ENCODE measurements at regions not wholly inside any gene's neighbourhood (a gene's known extent, or its start where the extent isn't known, plus 50 kb on each side); places are given as distances from the start of the nearest gene placed in this dataset.

DNA sequence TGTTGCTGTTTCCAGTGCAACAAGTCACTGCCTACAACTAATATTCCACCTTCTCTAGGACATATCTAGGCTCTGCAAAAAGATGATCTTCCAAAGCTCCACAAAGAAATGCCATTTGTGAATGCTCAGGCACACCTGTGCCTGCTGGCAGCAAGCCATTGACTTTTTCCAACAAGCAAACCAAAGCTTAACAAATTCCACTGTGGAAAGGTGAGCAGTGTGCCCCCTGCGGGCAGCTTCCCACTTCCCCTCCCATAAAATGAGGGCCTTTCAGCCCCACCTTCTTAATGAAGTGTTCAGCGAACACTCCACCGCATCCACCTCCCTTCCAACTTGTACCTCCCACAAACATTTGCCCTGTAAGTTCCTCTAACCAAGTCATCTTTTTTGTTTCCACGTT, 157.5 kb upstream of the SLC24A5 start:
- H3K14ac ChIP-seq (ENCODE audit: insufficient read length) = no peak overlapping the region
- no peak overlapping the region for H3K23ac ChIP-seq (ENCODE audit: insufficient read length)
- H3K23me2 ChIP-seq (ENCODE audit: low read depth, low read length) = no peaks in the 10 kb centered on the region
- FAIRE-seq (no peak), DNase-seq (ENCODE audit: low read depth in 1 of 2, low spot score in 2 of 2) (no peak)
- ChIA-PET POLR2A (ENCODE audit: partially characterized antibody) (no interaction called here), CTCF (ENCODE audit: partially characterized antibody) (interaction anchor here (0.7 to 1.4 kb wide), 5 partner anchors 11 to 246 kb away, joined by 3 to 4 read pairs (median 3); partner anchors contain the start of gene SEMA6D)
- H3K9me3 ChIP-seq (ENCODE audit: insufficient read depth in 2 of 2, low read depth in 1 of 2, low read length in 1 of 2) = no peaks in the 10 kb centered on the region
- no peak overlapping the region for H2BK20ac ChIP-seq (ENCODE audit: low read length)
- no peak overlapping the region for H2BK120ac ChIP-seq (replicated peaks; ENCODE audit: low read depth, low read length)
- H3K27ac ChIP-seq (ENCODE audit: low read depth, low read length) = no peak overlapping the region
- H2BK15ac ChIP-seq (ENCODE audit: low read length) = no peak overlapping the region
- no peak overlapping the region for H2BK5ac ChIP-seq (ENCODE audit: low read depth, low read length)
- no peaks in the 10 kb centered on the region for H3K36me3 ChIP-seq (ENCODE audit: control insufficient read depth in 2 of 4, insufficient read depth in 4 of 4, low read length in 3 of 4)
- no peaks in the 10 kb centered on the region for H3K79me2 ChIP-seq (ENCODE audit: control insufficient read depth in 1 of 2, insufficient read depth in 2 of 2, low read length in 2 of 2)
- no peak overlapping the region for H2AFZ ChIP-seq (ENCODE audit: low read length)
- no peaks in the 10 kb centered on the region for H3K27me3 ChIP-seq (replicated peaks in 1 of 4; ENCODE audit: control insufficient read depth in 3 of 4, extremely low read depth in 1 of 4, insufficient read depth in 3 of 4, low read length in 3 of 4)
- H2AK5ac ChIP-seq (ENCODE audit: low read depth, low read length) = no peak overlapping the region
- no peak overlapping the region for H2BK12ac ChIP-seq (ENCODE audit: low read depth, low read length)
- H3K9ac ChIP-seq (replicated peaks in 1 of 4; ENCODE audit: extremely low read depth in 1 of 4, low read depth in 3 of 4, low read length in 3 of 4) = no peak overlapping the region
- H4K91ac ChIP-seq (replicated peaks; ENCODE audit: insufficient read length, low read length) = no peak overlapping the region
- H3K4me2 ChIP-seq (ENCODE audit: insufficient read depth in 1 of 2, low read depth in 2 of 2, low read length in 2 of 2) = no peak overlapping the region
- no peaks in the 10 kb centered on the region for H4K20me1 ChIP-seq (replicated peaks in 1 of 2; ENCODE audit: control insufficient read depth in 1 of 2, insufficient read depth in 2 of 2, low read length in 2 of 2)
- no peak overlapping the region for H3K18ac ChIP-seq (ENCODE audit: extremely low read depth, low read length)
- WGBS, 2 experiments (ENCODE audit: extremely low coverage in 1 of 2, insufficient coverage in 1 of 2, insufficient read length in 1 of 2, insufficient replicate concordance in 2 of 2, low coverage in 1 of 2, low lambda C conversion rate in 2 of 2, missing lambda C conversion rate in 1 of 2) = 81% methylated on average over 4 of the region's 4 CpGs; no CpG with 5 or more reads in 1 of the 2 experiments
- no peak overlapping the region for H3K56ac ChIP-seq (replicated peaks; ENCODE audit: insufficient read length, low read depth, low read length)
- TF ChIP-seq SAP30 (IDR thresholded peaks at IDR 0.05; ENCODE audit: insufficient read depth, insufficient replicate concordance, low read length) = no peak
- peak in 1 of 2 experiments; percentile 12; a peak in 1 of 4 replicates for TF ChIP-seq RAD21 (IDR thresholded peaks at IDR 0.05 in 1 of 2, conservative IDR thresholded peaks at IDR 0.05 in 1 of 2; ENCODE audit: low read depth in 2 of 2, low read length in 2 of 2)
- H3K4me1 ChIP-seq (replicated peaks in 1 of 4; ENCODE audit: control insufficient read depth in 3 of 4, insufficient read depth in 4 of 4, low read length in 3 of 4) = peaks cover 0 to 8% (median 0%) of the 10 kb centered on the region in 4 experiments; a peak in 1 of 7 replicates
- no peaks in the 10 kb centered on the region for H3K79me1 ChIP-seq (ENCODE audit: low read depth, low read length)
- no peak overlapping the region for H3K4ac ChIP-seq (replicated peaks; ENCODE audit: insufficient read length, low read depth, low read length)
- no peak overlapping the region for H4K5ac ChIP-seq (ENCODE audit: insufficient read length, low read depth, low read length)
- no peak overlapping the region for H4K8ac ChIP-seq (ENCODE audit: extremely low read depth, insufficient read depth, low read length)
- no peak overlapping the region for H3K4me3 ChIP-seq (ENCODE audit: extremely low read depth in 1 of 4, insufficient read depth in 2 of 4, low read depth in 3 of 4, low read length in 4 of 4)
